Smooth muscle cell (in vitro differentiated cells): ENCODE measurements at regions not wholly inside any gene's neighbourhood (a gene's known extent, or its start where the extent isn't known, plus 50 kb on each side); places are given as distances from the start of the nearest gene placed in this dataset.

Source experiments
- DNase-seq: peaks from one replicate; lab custom pipeline; 2025; ENCODE audit not compliant: unreplicated experiment; lab: John Stamatoyannopoulos, UW
- H2AFZ ChIP-seq: fragments of 200-600 bp; sonication (generic); 2 replicates; pipeline ENCODE4 v1.6.0; 2016; ENCODE audit warnings: antibody characterized with exemption, low read depth, mild to moderate bottlenecking
- H3F3A ChIP-seq: fragments of 200-600 bp; sonication (generic); 2 replicates; pipeline ENCODE4 v1.6.0; 2017; ENCODE audit warnings: antibody characterized with exemption, low read depth
- H3K27ac ChIP-seq: fragments of 200-600 bp; sonication (generic); 2 replicates; pipeline ENCODE4 v1.5.1; 2016; ENCODE audit warnings: low read depth, mild to moderate bottlenecking
- H3K27me3 ChIP-seq: fragments of 200-600 bp; sonication (generic); 2 replicates; pipeline ENCODE4 v1.6.1; 2016; ENCODE audit warnings: low read depth, mild to moderate bottlenecking
- H3K36me3 ChIP-seq: fragments of 200-600 bp; sonication (generic); 2 replicates; pipeline ENCODE4 v1.5.1; 2016; ENCODE audit warnings: low read depth
- H3K4me1 ChIP-seq: fragments of 200-600 bp; sonication (generic); 2 replicates; pipeline ENCODE4 v1.5.1; 2016; ENCODE audit warnings: low read depth
- H3K4me2 ChIP-seq: fragments of 200-600 bp; sonication (generic); 2 replicates; pipeline ENCODE4 v1.6.0; 2016; ENCODE audit warnings: mild to moderate bottlenecking
- H3K4me3 ChIP-seq: fragments of 200-600 bp; sonication (generic); 2 replicates; pipeline ENCODE4 v1.5.1; 2016; ENCODE audit warnings: mild to moderate bottlenecking
- H3K79me2 ChIP-seq: fragments of 200-600 bp; sonication (generic); 2 replicates; pipeline ENCODE4 v1.6.0; 2016; ENCODE audit warnings: low read depth, mild to moderate bottlenecking
- H3K9ac ChIP-seq: fragments of 200-600 bp; sonication (generic); 2 replicates; pipeline ENCODE4 v1.6.0; 2016; ENCODE audit warnings: low read depth
- H3K9me3 ChIP-seq: fragments of 200-600 bp; sonication (generic); replicated peaks from 2 replicates; pipeline ENCODE4 v1.5.1; 2016; ENCODE audit warnings: low read depth
- H4K20me1 ChIP-seq: fragments of 200-600 bp; sonication (generic); 2 replicates; pipeline ENCODE4 v1.6.0; 2016; ENCODE audit warnings: low read depth
- WGBS: methylation state at CpG from one replicate; pipeline ENCODE4 v1.1.7; 2016; ENCODE audit warnings: low lambda C conversion rate; 5-methylcytosine and 5-hydroxymethylcytosine counted together
- TF ChIP-seq, protein P1 (sequence below): fragments of 200-600 bp; sonication (generic); IDR thresholded peaks from 2 replicates; pipeline ENCODE4 v1.5.1; 2017; ENCODE audit warnings: borderline replicate concordance, mild to moderate bottlenecking, antibody characterized with exemption; ENCODE audit not compliant: insufficient read depth, poor library complexity, severe bottlenecking

DNA sequence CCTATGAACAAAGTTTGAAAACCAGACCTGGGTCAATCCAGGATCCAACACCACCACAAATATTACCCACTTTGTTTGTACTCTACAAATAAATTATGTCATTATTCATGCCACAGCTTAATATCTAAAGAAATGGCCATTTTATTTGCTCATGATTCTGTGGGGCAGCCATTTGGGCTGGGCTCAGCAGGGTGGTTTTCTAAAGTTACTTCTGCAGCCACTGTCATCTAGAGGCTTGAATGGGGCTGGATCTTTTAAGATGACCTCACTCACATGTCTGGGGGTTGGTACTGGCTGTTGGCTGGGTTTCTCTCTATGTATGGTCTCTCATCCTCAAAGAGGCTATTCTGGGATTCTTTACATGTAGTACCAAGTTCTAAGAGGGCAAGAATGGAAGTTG, 96.2 kb downstream of the VCPKMT start:
- Histone ChIP-seq H3K27me3 (no peaks in the 10 kb centered on the region), H3K4me1 (peaks cover 3% of the 10 kb centered on the region), H3K27ac (no peak overlapping the region), H3F3A (no peaks in the 10 kb centered on the region), H3K36me3 (no peaks in the 10 kb centered on the region), H3K4me2 (no peak overlapping the region), H3K9ac (no peak overlapping the region), H3K79me2 (no peaks in the 10 kb centered on the region), H3K9me3 (no peaks in the 10 kb centered on the region), H4K20me1 (no peaks in the 10 kb centered on the region), H2AFZ (no peak overlapping the region), H3K4me3 (no peak overlapping the region)
- TF ChIP-seq, protein P1, sequence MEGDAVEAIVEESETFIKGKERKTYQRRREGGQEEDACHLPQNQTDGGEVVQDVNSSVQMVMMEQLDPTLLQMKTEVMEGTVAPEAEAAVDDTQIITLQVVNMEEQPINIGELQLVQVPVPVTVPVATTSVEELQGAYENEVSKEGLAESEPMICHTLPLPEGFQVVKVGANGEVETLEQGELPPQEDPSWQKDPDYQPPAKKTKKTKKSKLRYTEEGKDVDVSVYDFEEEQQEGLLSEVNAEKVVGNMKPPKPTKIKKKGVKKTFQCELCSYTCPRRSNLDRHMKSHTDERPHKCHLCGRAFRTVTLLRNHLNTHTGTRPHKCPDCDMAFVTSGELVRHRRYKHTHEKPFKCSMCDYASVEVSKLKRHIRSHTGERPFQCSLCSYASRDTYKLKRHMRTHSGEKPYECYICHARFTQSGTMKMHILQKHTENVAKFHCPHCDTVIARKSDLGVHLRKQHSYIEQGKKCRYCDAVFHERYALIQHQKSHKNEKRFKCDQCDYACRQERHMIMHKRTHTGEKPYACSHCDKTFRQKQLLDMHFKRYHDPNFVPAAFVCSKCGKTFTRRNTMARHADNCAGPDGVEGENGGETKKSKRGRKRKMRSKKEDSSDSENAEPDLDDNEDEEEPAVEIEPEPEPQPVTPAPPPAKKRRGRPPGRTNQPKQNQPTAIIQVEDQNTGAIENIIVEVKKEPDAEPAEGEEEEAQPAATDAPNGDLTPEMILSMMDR: no peak
- DNase-seq: no peak

DNA sequence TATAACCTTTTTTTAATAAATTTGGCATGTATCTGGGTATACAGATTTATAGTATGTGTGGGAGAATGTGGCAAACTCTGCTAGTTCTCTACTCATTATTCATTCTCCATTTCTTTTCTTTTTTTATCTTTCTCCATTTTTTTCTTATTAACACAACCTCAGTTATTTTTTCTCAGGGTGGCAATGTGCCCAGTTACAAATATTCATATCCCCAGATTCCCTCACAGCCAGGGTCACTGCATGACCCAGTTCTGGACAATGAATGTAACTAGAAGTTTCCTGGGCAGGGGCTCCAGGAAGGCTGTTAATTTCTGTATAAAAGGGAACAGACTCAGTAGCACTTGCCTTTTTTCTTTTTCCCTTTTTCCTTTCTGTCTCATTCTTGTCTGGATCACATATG, 95.6 kb downstream of the VCPKMT start:
- H3K79me2 ChIP-seq: no peaks in the 10 kb centered on the region
- no peak overlapping the region for H3K27ac ChIP-seq
- H3K27me3 ChIP-seq: no peaks in the 10 kb centered on the region
- no peak overlapping the region for H3K4me2 ChIP-seq
- H3K4me1 ChIP-seq: peaks cover 3% of the 10 kb centered on the region
- no peaks in the 10 kb centered on the region for H3K9me3 ChIP-seq
- H3K36me3 ChIP-seq: no peaks in the 10 kb centered on the region
- TF ChIP-seq, protein P1: no peak
- no peaks in the 10 kb centered on the region for H4K20me1 ChIP-seq
- DNase-seq: no peak
- no peak overlapping the region for H2AFZ ChIP-seq
- H3F3A ChIP-seq: no peaks in the 10 kb centered on the region
- no peak overlapping the region for H3K9ac ChIP-seq
- H3K4me3 ChIP-seq: no peak overlapping the region

DNA sequence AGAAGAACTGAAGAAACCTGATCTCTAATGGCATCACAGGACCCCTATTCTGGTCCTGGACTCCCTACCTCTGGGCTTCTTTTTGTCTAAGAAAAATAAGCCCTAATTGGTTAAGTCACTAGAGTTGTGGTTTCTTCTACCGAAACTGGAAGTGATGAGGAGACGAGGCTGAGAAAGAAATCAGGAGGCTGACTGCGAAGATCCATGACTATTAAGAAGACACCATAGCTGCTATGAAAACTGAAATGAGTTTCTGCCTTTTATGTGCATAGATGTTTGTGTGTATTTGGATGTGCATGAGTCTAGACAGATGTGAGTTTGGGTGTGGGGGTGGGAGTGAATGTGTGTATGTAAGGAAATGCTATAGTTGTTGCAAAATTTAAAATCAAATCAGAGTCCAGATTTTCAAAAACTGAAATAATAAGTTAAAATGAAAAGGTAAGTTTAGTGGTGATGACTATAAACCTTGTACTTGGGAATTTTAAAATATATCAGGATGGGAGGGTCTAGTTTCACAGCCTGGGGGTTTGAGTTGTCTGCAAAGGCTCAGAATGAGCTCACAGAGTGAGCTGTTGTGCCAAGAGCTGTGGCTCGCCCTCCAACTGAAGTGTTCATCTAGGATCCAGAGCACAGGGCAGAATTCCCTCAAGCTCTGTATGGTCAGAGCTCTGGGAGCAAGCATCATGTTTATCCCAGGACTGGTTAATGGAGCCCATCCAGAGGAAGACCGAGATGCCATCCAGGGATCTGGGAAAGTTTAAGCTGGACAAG, 94.9 kb downstream of the VCPKMT start:
- Histone ChIP-seq H3K27ac (no peak overlapping the region), H3K4me1 (peaks cover 3% of the 10 kb centered on the region), H3K79me2 (no peaks in the 10 kb centered on the region), H3K9ac (no peak overlapping the region), H3K36me3 (no peaks in the 10 kb centered on the region), H2AFZ (no peak overlapping the region), H3K9me3 (no peaks in the 10 kb centered on the region), H3F3A (no peaks in the 10 kb centered on the region), H4K20me1 (no peaks in the 10 kb centered on the region), H3K4me3 (no peak overlapping the region), H3K4me2 (no peak overlapping the region), H3K27me3 (no peaks in the 10 kb centered on the region)
- WGBS: 91% methylated on average over 5 of the region's 5 CpGs
- TF ChIP-seq, protein P1: no peak
- DNase-seq: no peak

DNA sequence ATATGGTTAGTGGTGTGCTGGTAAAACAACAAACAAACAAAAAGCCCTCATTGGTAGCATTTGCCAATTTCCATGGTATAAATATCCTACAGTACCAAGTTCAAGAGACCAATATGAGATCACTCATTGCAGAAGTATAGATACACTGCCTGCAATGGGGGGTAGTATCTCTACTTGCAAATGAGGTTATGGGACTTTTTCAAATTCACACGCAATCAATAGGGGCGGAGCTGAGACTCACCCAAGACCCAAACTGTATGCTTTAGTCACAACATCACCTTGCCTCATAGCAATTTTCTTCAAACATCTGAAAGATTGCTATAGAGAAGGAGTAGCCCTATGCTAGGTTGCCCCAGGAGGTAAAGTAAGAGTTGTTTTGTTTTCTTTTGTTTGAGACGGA, 93.7 kb downstream of the VCPKMT start:
- H3K4me2 ChIP-seq: no peak overlapping the region
- no peaks in the 10 kb centered on the region for H3K9me3 ChIP-seq
- TF ChIP-seq, protein P1: no peak
- no peak for DNase-seq
- H3K79me2 ChIP-seq: no peaks in the 10 kb centered on the region
- H3K9ac ChIP-seq: no peak overlapping the region
- H3F3A ChIP-seq: no peaks in the 10 kb centered on the region
- WGBS: 97% methylated on average over 3 of the region's 3 CpGs
- no peak overlapping the region for H3K27ac ChIP-seq
- H3K27me3 ChIP-seq: no peaks in the 10 kb centered on the region
- peaks cover 3% of the 10 kb centered on the region for H3K4me1 ChIP-seq
- H4K20me1 ChIP-seq: no peaks in the 10 kb centered on the region
- H3K36me3 ChIP-seq: no peaks in the 10 kb centered on the region
- H3K4me3 ChIP-seq: no peak overlapping the region
- no peak overlapping the region for H2AFZ ChIP-seq
